NCI-H524 treated with DMSO at 0.1 percent for 48 hours (cell line): ENCODE measurements at regions not wholly inside any gene's neighbourhood (a gene's known extent, or its start where the extent isn't known, plus 50 kb on each side); places are given as distances from the start of the nearest gene placed in this dataset.
"Not testable (repeated sequence)": the region's sequence is repeated elsewhere in the genome, so short reads cannot be mapped to it uniquely, and the experiment has no call there.

Experiments used
- DNase-seq: peaks from one replicate; lab custom pipeline; 2025; lab: John Stamatoyannopoulos, UW

DNA sequence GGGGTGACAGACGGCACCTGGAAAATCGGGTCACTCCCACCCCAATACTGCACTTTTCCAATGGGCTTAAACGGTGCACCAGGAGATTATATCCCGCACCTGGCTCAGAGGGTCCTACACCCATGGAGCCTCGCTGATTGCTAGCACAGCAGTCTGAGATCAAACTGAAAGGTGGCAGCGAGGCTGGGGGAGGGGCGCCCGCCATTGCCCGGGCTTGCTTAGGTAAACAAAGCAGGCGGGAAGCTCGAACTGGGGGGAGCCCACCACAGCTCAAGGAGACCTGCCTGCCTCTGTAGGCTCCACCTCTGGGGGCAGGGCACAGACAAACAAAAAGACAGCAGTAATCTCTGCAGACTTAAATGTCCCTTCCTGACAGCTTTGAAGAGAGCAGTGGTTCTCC is 208.1 kb downstream of the SLC38A4 start:
- not testable (repeated sequence) for DNase-seq

DNA sequence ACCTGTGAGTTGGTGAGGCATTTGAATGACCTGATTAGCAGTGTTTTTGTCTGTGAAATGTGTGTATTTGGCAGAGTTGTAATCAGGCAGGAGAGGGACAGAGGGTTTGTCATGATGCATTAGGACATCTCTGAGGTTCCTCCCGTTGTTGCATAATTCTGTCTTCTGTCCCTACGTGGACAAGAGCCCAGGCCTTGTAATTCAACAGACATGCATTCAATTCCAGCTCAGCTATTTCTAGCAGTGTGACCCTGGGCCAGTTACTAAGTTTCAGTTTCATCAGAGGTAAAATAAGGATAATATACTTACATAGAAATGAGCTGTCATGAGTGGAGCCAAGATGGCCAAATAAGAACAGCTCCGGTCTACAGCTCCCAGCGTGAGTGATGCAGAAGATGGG is 208.6 kb downstream of the SLC38A4 start:
- no peak for DNase-seq

DNA sequence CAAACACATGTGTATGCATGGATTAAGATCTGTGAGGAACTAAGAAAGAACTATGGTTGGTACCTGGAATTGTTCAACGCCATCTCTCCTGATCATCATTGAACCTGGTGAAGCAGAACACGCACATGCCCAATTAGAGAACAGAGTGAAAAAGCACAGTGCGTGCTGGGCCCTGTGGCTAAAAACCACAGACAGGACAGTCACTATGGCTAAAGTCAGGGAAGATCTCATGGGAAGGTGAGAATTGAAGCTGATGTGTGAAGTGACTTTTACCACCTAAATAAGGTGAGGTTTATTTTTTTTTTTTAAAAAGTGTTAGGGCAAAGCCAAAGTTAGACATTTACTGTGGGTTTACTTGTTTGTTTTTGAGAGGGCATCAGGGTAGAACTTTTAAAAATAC is 215.0 kb downstream of the SLC38A4 start:
- DNase-seq, result no peak

DNA sequence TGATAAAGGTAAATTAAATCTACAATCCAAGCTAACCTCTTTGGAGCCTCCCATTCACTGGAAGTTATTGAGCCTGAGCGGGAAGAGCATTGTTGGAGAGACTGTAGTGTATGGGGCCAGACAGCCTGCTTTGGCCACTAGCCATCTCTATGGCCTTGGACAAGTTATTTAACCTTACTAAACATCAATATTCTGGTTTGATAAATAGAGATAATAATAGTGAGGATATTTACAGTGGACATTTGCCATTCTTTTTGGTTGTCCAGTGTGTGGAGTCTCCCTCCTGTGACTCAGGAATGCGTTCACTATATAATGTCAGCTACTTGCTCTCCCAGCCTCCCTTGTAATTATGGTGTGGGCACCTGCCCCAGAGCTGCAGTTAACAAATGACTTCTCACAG is 216.1 kb downstream of the SLC38A4 start:
- no peak for DNase-seq

DNA sequence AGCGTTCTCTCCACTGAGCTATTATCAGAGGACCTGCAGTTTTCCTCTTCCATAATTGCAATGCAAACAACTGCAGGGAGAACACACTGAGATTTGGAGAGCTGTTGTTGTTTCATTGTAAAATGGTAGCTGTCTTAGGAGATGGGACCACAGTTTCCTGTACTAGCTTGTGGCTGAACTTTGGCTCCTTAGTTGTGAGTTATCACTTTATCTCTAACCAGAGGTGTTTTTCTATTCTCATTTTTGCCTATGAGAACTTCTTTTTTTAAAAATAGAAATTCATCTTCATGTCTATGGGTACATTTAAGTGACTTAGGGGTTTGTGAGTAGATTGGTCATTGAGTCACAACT is 216.5 kb downstream of the SLC38A4 start:
- no peak for DNase-seq

DNA sequence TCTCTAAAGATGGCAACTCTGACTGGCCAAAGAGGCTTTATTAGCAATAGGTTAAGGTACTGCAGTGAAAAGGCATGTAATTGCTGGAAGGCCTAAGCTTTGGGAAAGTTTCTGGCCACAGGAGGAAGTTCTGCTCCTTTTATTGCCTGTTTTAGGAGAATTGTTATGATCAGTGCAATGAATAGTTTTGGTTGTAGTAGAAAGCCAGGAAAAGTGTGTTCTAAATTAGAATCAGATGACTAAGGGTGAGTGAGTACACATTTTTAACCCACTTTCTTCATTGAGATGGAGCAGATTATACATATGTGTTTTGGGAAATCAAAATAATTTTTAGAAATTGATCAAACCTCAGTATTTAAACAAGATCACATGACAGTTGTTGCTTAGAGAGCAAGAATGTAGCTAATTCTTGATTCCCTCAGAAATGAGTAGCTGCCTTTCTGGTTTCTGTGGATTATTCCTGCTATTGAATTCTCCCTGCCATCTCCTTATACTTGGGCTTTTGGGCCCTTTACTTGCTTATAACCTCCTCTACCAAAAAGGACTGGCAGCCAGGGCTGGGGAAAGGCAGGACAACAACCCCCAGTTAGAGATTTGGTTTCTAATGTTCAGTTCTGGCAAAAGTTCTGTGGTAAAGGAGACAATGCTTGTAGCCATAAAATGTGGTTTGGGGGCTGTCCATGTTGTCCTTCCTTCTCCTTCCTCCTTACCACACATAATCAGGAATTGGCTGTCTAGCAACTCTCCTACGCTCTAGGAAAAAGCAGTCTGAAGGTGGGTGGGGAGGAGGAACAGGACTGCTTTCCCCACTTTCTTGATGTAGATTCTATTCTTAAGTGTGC is 217.1 kb downstream of the SLC38A4 start:
- DNase-seq, result no peak

DNA sequence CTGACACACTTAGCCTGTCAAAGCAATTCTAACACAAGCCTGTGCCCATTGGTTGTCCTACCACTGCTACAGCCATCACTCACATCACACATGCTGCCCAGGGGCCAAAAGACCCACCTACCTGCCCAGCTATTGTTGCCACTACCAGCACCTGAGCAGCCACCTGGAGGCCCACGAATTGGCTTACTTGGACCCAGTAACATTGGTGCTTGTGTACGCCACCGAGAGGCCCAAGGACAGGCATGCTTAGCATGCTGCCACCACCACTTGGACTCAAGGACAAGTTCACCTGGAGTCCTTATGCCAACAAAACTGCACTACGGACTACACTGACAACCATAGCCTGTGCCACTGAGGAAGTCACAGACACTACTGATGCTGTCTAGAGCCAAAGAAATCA is 221.1 kb downstream of the SLC38A4 start:
- DNase-seq, result no peak

DNA sequence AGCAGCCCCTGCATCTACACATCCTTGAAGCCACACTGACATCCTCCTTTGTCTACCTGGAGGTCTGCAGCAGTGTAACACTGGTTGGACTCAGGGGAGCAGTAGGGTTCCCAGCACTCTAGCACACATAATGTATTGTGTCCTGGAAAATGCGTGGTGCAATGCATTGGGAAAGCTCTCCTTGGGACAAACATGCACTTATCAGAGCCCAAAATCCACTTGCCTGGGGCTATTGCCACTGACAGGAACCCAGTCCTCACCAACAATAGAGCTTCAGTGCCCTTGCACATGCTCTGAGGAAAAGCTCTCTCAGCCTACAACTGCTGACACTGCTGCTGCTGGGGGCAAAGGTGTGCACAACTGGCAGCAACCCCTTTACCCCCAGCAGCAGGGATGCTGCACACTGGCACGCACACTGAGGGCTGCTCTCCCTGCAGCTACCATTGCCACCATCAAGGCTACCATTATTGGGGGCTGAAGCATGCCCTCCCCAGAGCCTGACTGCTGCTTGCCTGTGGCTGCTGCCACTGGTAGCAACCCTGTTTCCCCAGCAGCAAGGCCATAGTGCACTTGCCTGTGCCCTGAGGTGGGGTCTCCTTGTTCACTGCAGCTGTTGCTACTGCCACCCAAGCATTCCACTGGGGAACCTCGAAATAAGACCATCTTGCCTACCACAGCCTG is 221.9 kb downstream of the SLC38A4 start:
- DNase-seq, result no peak

DNA sequence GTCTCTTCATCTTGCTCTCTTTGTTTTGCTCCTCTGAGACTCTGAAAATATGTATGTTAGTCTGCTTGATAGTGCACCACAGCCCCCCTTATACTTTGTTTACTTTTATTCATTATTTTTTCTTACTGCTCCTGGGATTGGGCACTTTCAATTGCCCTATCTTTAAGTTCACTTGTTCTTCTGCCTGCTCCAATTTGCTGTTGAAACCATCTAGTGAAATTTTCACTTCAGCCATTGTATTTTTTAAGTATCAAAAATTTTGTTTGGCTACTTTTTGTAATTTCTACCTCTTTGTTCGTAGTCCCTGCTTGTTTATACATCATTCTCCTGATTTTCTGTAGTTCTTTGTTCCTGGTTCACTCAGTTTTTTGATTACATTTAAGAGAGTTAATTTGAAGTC is 223.3 kb downstream of the SLC38A4 start:
- no peak for DNase-seq

DNA sequence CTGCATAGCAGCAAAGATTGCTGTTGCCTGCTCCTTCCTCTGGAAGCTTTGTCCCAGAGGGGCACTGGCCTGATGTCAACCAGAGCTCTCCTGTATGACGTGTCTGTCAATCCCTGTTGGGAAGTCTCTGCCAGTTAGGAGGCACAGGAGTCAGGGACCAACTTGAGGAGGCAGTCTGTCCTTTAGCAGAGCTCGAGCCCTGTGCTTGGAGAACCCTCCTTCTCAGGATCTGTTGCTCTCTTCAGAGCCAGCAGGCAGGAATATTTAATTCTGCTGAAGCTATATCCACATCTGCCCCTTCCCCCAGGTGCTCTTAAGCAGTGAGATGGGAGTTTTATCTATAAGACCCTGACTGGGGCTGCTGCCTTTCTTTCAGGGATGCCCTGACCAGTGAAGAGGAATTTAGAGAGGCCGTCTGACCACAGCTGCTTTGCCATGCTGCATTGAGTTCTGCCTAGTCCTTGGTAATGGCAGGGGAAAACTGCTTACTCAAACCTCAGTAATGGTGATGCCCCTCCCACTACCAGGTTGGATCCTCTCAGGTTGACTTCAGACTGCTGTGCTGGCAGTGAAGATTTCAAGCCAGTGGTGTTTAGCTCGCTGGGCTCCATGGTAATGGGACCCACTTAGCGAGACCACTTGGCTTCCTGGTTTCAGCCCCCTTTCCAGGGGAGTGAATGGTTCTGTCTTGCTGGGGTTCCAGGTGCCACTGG is 218.6 kb upstream of the SLC38A2 start:
- DNase-seq, result no peak

DNA sequence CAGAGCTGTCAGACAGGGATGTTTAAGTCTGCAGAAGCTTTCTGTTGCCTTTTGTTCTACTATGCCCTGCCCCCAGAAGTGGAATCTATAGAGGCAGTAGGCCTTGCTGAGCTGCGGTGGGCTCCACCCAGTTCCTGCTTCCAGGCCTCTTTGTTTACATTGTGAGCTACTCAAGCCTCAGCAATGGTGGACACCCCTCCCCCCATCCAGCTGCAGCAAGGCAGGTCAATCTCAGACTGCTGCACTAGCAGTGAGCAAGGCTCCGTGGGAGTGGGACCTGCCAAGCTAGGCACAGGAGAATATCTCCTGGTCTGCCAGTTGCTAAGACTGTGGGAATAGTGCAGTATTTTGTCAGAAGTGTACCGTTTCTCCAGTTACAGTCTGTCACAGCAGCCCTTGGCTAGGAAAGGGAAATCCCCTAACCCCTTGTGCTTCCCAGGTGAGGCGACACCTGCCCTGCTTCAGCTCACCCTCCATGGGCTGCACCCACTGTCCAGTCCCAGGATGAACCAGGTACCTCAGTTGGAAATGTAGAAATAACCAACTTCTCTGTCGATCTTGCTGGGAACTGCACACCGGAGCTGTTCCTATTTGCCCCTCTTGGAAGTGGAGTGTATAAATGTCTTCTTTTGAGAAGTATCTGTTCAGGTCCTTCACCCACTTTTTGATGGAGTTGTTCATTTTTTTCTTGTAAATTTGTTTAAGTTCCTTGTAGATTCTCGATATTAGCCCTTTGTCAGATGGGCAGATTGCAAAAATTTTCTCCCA is 213.5 kb upstream of the SLC38A2 start:
- no peak for DNase-seq

DNA sequence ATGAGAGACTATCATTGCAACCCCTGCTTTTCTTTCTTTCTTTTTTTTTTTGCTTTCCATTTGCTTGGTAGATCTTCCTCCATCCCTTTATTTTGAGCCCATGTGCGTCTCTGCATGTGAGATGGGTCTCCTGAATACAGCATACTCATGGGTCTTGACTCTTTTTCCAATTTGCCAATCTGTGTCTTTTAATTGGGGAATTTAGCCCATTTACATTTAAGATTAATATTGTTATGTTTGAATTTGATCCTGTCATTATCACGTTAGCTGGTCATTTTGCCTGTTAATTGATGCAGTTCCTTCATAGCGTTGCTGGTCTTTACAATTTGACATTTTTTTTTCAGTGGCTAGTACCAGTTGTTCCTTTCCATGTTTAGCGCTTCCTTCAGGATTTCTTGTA is 211.5 kb upstream of the SLC38A2 start:
- DNase-seq, result not testable (repeated sequence)

DNA sequence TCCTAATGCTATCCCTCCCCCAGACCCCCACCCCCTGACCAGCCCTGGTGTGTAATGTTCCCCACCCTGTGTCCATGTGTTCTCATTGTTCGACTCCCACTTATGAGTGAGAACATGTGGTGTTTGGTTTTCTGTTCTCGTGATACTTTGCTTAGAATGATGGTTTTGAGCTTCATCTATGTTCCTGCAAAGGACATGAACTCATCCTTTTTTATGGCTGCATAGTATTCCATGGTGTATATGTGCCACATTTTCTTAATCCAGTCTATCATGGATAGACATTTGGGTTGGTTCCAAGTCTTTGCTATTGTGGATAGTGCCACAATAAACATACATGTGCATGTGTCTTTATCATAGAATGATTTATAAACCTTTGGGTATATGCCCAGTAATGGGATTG is 209.4 kb upstream of the SLC38A2 start:
- DNase-seq, result not testable (repeated sequence)

DNA sequence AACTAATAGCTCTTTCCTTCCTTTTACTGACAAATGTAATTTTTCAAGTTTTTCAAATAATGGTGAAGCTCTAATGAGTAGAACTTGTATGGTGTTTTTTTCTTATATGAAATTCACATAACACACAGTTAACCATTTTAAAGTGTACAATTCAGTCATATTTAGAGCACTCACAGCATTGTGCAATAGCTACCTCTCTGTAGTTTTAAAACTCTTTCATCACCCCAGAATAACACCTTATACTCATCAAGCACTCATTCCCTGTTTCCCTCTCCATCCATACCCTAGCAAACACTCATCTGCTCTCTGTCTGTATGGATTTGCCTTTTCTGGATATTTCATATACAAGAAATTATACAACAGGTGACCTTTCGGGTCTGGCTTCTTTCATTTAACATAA is 207.9 kb upstream of the SLC38A2 start:
- DNase-seq, result no peak

DNA sequence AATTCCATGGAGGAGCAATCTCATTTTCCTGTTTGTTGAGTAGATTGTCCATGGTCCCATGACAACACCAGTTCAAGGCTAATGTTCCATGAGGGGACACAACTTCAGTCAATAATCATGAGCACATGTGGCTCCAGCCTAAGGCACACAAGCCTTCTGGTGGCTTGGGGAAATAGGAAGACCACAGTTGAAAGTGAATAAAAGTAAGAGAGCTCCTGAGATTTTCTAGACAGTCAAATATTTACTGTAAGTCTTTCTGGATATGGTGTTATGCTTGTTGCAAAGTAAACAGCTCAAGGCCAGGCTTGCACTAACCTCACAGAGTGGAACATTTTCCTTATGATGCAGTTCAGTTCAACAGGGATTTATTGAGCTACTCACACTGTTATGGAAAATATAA is 206.9 kb upstream of the SLC38A2 start:
- no peak for DNase-seq

DNA sequence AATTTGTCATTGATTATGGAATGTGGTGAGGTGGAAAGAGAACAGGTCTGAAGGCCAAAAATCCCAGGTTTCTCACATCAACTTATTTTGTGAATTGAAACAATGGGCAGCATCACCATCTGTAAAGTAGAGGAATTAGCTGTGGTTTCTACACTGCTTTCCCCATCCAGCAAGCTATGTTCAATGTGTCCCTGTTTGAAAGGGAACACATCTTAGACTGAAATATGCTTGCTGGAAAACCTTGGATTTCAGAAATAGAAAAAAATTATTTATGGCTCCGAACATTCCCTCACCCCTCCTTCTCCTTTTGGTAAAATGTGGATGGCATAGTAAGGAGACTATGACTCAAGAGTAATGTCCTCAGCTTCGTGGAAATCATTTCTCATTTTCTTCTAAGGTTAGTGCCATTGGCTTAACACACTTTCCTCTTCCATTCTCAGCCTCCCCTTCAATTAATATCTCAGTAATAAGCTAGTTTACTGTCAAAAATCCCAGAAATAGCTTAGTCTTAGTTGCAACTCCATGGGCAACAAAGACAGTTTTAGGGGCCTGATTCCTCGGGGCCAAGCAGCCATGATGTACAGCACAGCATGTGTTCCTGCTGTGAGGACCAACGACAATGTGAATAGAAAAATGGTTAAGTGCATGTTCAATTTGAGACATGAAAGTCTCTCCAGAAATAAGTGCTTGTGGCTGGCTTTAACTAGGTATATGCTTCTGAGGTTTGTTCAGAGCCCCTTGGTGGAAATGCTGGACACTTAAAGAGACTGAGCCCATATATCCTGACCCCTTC is 205.8 kb upstream of the SLC38A2 start:
- DNase-seq, result no peak

DNA sequence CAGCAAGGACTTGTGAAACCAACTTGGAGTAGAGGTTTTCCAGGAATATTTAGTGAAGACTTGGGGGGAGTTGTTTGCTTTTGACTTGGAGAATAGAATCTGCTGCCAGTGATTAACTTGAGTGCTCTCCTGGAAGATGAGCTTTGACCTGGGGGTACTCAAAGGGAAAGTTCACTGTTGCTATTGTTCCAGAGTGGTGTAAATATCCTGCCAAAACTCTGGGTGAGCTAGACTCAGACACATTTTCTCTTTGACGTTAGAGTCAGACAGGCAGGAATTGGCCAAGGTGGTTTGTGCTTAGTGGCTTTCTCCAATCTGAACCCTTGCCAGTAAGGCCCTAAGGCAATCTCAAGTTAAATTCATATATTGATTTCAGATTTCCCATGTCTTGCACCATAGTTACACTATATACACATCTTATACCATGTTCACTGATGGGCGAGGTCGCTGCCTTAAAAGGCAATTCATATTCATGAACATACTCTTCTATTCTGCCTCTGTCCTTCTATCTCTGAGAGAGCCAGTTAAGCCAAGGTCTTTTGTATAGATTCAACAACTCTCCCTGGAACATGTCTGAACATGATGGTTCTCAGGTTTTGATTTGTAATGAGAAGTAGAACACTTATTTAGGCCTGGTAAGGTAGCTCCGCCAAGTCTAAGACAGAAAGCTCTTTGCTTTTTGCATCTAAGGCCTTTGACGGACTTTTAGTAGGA is 204.6 kb upstream of the SLC38A2 start:
- no peak for DNase-seq

DNA sequence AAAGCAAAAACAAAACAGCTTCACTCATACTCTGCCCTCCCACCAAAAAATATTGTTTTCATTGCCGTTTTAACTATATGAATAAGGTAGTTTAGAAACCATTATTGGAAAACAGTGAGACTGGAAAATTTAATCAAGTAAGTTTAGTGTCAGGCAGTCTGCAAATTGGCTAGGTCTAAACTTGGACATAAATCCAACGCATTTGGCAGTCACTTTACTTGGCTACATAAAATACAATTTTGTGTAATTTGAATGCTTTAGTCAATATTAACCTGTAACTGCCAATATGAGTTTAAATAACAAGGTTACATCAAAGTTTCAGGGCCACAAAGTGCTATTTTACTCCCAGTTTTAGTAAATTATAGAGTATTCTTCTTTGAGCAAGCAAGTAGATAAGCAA is 202.3 kb upstream of the SLC38A2 start:
- no peak for DNase-seq

DNA sequence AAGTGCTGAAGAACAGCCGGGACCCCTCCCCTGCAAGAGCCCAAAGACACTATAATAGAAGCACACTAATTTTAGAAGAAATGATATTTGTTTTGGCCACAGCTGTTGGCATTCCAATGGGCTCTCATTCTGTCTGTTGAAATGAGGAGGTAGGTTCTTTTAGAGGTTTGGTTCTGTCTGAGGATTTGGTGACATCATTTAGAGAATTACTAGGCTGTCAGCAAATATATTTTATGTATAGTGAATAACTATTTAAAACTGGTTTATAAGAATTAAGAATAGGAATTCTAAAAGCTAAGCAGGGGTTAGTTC is 200.7 kb upstream of the SLC38A2 start:
- no peak for DNase-seq

DNA sequence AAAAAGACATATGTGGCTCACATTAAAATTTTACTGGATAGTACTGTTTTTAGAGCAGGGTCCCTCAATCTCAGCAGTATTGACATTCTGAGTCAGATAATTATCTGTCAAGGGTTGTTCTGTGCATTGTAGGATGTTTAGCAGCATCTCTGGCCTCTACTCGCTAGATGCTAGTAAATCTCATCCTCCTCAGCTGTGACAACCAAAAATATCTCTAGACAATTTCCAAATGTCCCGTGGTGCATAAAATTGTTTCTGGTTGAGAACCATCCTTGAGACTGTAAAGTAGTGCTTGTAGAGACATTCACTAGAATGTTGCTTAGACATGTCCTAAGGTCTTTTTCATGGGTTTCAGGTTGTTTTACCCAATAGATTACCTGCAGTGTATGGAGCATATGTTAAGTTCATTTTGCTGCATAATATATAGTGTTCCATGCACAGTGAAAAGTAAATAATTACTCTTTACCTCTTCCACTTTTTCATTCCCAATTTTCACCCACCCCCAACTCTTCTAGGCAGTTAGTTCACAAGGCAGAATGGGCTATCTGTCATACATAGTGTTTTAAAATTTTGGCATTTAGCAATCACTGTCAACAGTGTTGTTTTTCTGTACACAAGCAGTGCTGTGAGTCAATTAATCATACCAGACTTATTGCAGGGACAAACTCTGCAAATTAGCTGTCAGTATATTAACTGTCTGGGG is 200.2 kb upstream of the SLC38A2 start:
- no peak for DNase-seq
